ENCODE measurements at regions not wholly inside any gene's neighbourhood (a gene's known extent, or its start where the extent isn't known, plus 50 kb on each side); places are given as distances from the start of the nearest gene placed in this dataset.
A peak's percentile ranks its signal among the peaks of the same experiment; 100 is the strongest.
"Not testable (repeated sequence)": the region's sequence is repeated elsewhere in the genome, so short reads cannot be mapped to it uniquely, and the experiment has no call there.

- no CpG with 5 or more reads among the region's 33 CpGs for WGBS, 2 donors
- not testable (repeated sequence) for H3K4me1 ChIP-seq, H3K27ac ChIP-seq, H3K27me3 ChIP-seq, H3K9me3 ChIP-seq, DNase-seq, H3K4me3 ChIP-seq, H3K36me3 ChIP-seq
- ATAC-seq (ENCODE audit: low FRiP score in 2 of 2): peak in 1 of 2 donors; percentile 67
Observed at GRCh38 chr21:6545288-6545687, 3976.1 kb upstream of the TPTE start.

GRCh38 chr21:6551045-6551444, 3970.3 kb upstream of the TPTE start:
- not testable (repeated sequence) for H3K9me3 ChIP-seq; H3K27me3 ChIP-seq; ATAC-seq (ENCODE audit: low FRiP score in 2 of 2); DNase-seq; H3K4me3 ChIP-seq; H3K27ac ChIP-seq; H3K36me3 ChIP-seq; H3K4me1 ChIP-seq
- WGBS, 2 donors: no CpG with 5 or more reads among the region's 23 CpGs

GRCh38 chr21:6553505-6554376, 3967.6 kb upstream of the TPTE start:
- not testable (repeated sequence) for H3K27ac ChIP-seq, H3K4me3 ChIP-seq, H3K9me3 ChIP-seq, DNase-seq, H3K4me1 ChIP-seq, H3K36me3 ChIP-seq, H3K27me3 ChIP-seq
- peak in 1 of 2 donors; percentile 47 for ATAC-seq (ENCODE audit: low FRiP score in 2 of 2)
- no CpG with 5 or more reads among the region's 24 CpGs for whole genome bisulfite sequencing, 2 donors

- H3K4me1 ChIP-seq, H3K9me3 ChIP-seq, H3K27ac ChIP-seq, H3K4me3 ChIP-seq, DNase-seq, H3K36me3 ChIP-seq, H3K27me3 ChIP-seq: not testable (repeated sequence)
- WGBS, 2 donors: no CpG with 5 or more reads among the region's 9 CpGs
- peak; percentile 19 to 80 for ATAC-seq (ENCODE audit: low FRiP score in 2 of 2)
Observed at GRCh38 chr21:6554377-6554864, 3967.0 kb upstream of the TPTE start.

- ATAC-seq (ENCODE audit: low FRiP score in 2 of 2); H3K27ac ChIP-seq; H3K27me3 ChIP-seq; DNase-seq; H3K36me3 ChIP-seq; H3K9me3 ChIP-seq; H3K4me3 ChIP-seq; H3K4me1 ChIP-seq: not testable (repeated sequence)
- WGBS, 2 donors: no CpG with 5 or more reads among the region's 3 CpGs
Observed at GRCh38 chr21:6556516-6556915, 3964.9 kb upstream of the TPTE start.

- not testable (repeated sequence) for H3K27me3 ChIP-seq, H3K4me1 ChIP-seq, H3K9me3 ChIP-seq, H3K4me3 ChIP-seq, DNase-seq, H3K27ac ChIP-seq, H3K36me3 ChIP-seq
- WGBS, 2 donors: no CpG with 5 or more reads among the region's 14 CpGs
- ATAC-seq (ENCODE audit: low FRiP score in 2 of 2): peak in 1 of 2 donors; percentile 71
Observed at GRCh38 chr21:6557415-6557814, 3964.0 kb upstream of the TPTE start.

- not testable (repeated sequence) for H3K27me3 ChIP-seq; H3K27ac ChIP-seq; H3K4me1 ChIP-seq; H3K4me3 ChIP-seq; ATAC-seq (ENCODE audit: low FRiP score in 2 of 2); DNase-seq; H3K36me3 ChIP-seq; H3K9me3 ChIP-seq
- WGBS, 2 donors: no CpG with 5 or more reads among the region's 10 CpGs
Observed at GRCh38 chr21:6561168-6561567, 3960.2 kb upstream of the TPTE start.

- not testable (repeated sequence) for H3K36me3 ChIP-seq; H3K9me3 ChIP-seq; H3K27me3 ChIP-seq; ATAC-seq (ENCODE audit: low FRiP score in 2 of 2); DNase-seq; H3K27ac ChIP-seq; H3K4me3 ChIP-seq; H3K4me1 ChIP-seq
- no CpG with 5 or more reads among the region's 9 CpGs for WGBS, 2 donors
Observed at GRCh38 chr21:6561578-6561977, 3959.8 kb upstream of the TPTE start.

GRCh38 chr21:6564543-6565166, 3956.7 kb upstream of the TPTE start:
- H3K4me1 ChIP-seq: not testable (repeated sequence)
- ATAC-seq (ENCODE audit: low FRiP score in 2 of 2): peak in 1 of 2 donors; percentile 18

GRCh38 chr21:6565190-6566094, 3955.9 kb upstream of the TPTE start:
- not testable (repeated sequence) for H3K36me3 ChIP-seq, DNase-seq, H3K9me3 ChIP-seq, H3K27me3 ChIP-seq, H3K27ac ChIP-seq, H3K4me1 ChIP-seq
- H3K4me3 ChIP-seq: peak overlapping the region in 1 of 4 donors; percentile 9
- ATAC-seq (ENCODE audit: low FRiP score in 2 of 2): peak in 1 of 2 donors; percentile 54
- 37 to 59% methylated on average over 4 to 8 of the region's 17 CpGs for WGBS, 2 donors

More at GRCh38 chr21:6564543-6565166, 3956.7 kb upstream of the TPTE start:
- H3K27me3 ChIP-seq, DNase-seq, H3K36me3 ChIP-seq, H3K27ac ChIP-seq, H3K9me3 ChIP-seq: not testable (repeated sequence)
- H3K4me3 ChIP-seq: peak overlapping the region in 1 of 4 donors; percentile 9
- WGBS, 2 donors: no CpG with 5 or more reads among the region's 44 CpGs

- H3K9me3 ChIP-seq; H3K27me3 ChIP-seq; H3K27ac ChIP-seq; H3K4me3 ChIP-seq; H3K4me1 ChIP-seq; DNase-seq; ATAC-seq (ENCODE audit: low FRiP score in 2 of 2); H3K36me3 ChIP-seq: not testable (repeated sequence)
- no CpG with 5 or more reads among the region's 5 CpGs for WGBS, 2 donors
Observed at GRCh38 chr21:6567542-6567941, 3953.8 kb upstream of the TPTE start.

GRCh38 chr21:6569152-6569551, 3952.2 kb upstream of the TPTE start:
- H3K27ac ChIP-seq, H3K4me3 ChIP-seq, H3K4me1 ChIP-seq, H3K27me3 ChIP-seq, DNase-seq, H3K36me3 ChIP-seq, H3K9me3 ChIP-seq: not testable (repeated sequence)
- ATAC-seq (ENCODE audit: low FRiP score in 2 of 2): peak; percentile 84 to 91
- WGBS, 2 donors: no CpG with 5 or more reads among the region's 16 CpGs
